NB4 (cell line): ENCODE measurements at regions not wholly inside any gene's neighbourhood (a gene's known extent, or its start where the extent isn't known, plus 50 kb on each side); places are given as distances from the start of the nearest gene placed in this dataset.

Experiments
- CTCF ChIP-seq: IDR thresholded peaks from one replicate; pipeline ENCODE4 v1.5.1; 2012; ENCODE audit warnings: low read depth, low read length
- MAX ChIP-seq: IDR thresholded peaks from 2 replicates; pipeline ENCODE4 v1.6.1; 2011; ENCODE audit warnings: low read depth, low read length
- MYC ChIP-seq: IDR thresholded peaks from 2 replicates; pipeline ENCODE4 v1.6.1; 2011; ENCODE audit warnings: low read depth, low read length
- POLR2A ChIP-seq: IDR thresholded peaks from 2 replicates; pipeline ENCODE4 v1.6.1; 2011; ENCODE audit warnings: mild to moderate bottlenecking; ENCODE audit not compliant: insufficient read length; ENCODE audit errors: extremely low read depth

- TF ChIP-seq CTCF (no peak), POLR2A (no peak), MAX (no peak), MYC (no peak)
Observed at GRCh38 chr6:159399751-159400221, 230.6 kb downstream of the FNDC1 start.
